ENCODE measurements at regions not wholly inside any gene's neighbourhood (a gene's known extent, or its start where the extent isn't known, plus 50 kb on each side); places are given as distances from the start of the nearest gene placed in this dataset.

DNA sequence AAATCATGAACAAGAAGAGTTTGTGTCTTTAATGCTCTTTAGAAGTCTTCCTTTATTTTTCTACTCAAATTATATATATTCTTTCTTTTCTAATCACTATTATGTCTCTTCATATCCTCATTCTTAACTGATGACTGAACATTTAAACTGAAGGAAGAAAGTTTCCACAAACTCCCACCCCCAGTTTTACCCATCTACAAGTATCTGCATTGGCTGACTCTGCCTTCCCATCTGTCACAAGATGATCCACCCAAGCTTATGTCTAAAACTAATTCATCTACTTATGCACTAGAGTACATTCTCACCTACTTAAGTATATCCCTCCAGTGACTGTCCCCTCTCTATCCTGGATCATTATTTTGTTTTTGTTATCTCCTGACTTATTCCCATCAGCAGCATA, 344.5 kb downstream of the PRR16 start:
- TF ChIP-seq POLR2A (IDR thresholded peaks at IDR 0.05) (no peak), EP300 (IDR thresholded peaks at IDR 0.05) (no peak)
- TF ChIP-seq, protein P1, sequence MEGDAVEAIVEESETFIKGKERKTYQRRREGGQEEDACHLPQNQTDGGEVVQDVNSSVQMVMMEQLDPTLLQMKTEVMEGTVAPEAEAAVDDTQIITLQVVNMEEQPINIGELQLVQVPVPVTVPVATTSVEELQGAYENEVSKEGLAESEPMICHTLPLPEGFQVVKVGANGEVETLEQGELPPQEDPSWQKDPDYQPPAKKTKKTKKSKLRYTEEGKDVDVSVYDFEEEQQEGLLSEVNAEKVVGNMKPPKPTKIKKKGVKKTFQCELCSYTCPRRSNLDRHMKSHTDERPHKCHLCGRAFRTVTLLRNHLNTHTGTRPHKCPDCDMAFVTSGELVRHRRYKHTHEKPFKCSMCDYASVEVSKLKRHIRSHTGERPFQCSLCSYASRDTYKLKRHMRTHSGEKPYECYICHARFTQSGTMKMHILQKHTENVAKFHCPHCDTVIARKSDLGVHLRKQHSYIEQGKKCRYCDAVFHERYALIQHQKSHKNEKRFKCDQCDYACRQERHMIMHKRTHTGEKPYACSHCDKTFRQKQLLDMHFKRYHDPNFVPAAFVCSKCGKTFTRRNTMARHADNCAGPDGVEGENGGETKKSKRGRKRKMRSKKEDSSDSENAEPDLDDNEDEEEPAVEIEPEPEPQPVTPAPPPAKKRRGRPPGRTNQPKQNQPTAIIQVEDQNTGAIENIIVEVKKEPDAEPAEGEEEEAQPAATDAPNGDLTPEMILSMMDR (IDR thresholded peaks at IDR 0.05): no peak

Data from sigmoid colon (tissue), 4 donors.